Inferior parietal cortex (tissue), 1 donor: ENCODE measurements at regions not wholly inside any gene's neighbourhood (a gene's known extent, or its start where the extent isn't known, plus 50 kb on each side); places are given as distances from the start of the nearest gene placed in this dataset.

Experiments used
- DNase-seq: peaks from one replicate; pipeline ENCODE4 v3.0.0-alpha.2; 2016; ENCODE audit errors: extremely low spot score

DNA sequence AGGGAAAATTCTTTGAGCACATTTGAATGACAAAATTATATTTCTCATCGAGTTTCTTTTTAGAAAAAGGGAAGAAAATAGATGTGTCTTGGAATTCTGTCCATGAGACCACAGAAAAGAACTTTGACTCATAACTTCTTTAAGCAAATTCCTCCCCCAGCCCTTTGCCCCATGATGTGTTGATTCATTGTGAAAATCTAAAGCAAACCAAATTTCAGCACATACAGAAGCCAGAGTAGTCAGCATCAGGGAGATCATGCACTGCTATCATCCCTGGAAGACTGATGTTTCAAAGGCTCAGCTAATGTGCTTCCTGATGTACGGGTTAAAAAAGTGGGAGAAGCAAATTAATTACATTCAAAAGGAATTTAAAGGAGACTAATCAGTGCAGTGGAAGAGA lies 159.7 kb downstream of the FAT3 start:
- no peak for DNase-seq

DNA sequence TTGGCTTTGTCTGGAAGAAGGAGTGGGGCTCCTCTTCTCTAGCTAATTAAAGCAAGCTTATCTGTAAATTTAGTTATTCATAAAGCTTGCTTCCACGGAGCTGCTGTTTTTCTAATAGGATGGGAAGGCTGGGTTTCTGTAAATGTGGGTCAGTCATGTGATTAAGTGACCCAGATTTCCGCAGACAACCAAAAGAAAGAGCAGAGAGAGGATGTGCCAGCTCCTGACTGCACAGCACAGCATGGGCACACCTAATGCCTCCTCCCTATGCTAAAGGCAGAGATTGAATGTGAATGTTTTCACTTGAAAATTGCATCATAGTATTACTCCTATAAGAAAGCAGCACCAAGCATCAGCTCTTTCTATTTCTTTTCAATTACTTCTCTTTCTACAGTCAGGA lies 160.2 kb downstream of the FAT3 start:
- peak; percentile 39 for DNase-seq

DNA sequence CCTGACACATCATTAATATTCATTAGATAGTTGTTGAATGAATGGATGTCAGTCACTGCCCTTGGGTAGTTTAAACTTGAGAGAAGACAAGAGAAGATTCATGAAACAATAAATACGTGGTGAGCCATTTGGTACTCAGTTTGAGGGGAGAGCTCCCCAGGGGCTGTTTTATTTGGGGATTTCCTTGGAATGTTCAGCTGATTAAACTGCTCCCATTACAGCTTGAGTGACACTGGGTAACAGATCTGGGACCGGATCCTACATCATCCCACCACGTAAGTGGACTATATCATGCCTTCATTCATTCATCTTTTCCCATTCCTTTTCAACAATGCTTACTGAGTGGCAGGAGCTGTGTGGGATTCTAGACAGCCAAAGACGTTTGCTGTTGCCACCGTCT lies 162.0 kb downstream of the FAT3 start:
- DNase-seq: no peak

GRCh38 chr11:92387859-92388258 lies 163.2 kb downstream of the FAT3 start:
- DNase-seq: no peak

- no peak for DNase-seq
Observed at GRCh38 chr11:92388380-92388779, 163.8 kb downstream of the FAT3 start.

GRCh38 chr11:92390783-92391182 lies 166.2 kb downstream of the FAT3 start:
- DNase-seq: no peak

- DNase-seq: no peak
Observed at GRCh38 chr11:92391364-92391763, 166.7 kb downstream of the FAT3 start.

DNA sequence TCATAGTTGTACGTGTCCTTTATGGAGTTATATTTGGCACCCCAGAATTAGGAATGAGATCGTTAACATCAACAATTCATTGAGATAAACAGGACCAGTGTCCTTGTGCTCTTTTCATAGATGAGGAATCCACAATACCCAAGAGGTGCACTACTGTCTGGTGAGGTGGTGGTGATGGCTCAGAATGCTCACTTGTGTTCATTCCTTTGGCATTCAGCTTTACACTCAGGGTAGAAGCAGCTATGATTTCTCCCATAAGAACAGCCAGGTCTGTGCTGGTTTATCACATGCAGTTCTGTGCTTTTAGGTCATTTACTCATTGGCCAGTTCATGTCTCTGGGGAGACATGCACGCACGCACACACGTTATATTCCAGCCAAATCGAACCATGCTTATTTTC lies 167.2 kb downstream of the FAT3 start:
- no peak for DNase-seq

- DNase-seq: no peak
Observed at GRCh38 chr11:92393218-92393617, 168.6 kb downstream of the FAT3 start.

GRCh38 chr11:92396133-92396532 lies 171.5 kb downstream of the FAT3 start:
- DNase-seq: no peak

DNA sequence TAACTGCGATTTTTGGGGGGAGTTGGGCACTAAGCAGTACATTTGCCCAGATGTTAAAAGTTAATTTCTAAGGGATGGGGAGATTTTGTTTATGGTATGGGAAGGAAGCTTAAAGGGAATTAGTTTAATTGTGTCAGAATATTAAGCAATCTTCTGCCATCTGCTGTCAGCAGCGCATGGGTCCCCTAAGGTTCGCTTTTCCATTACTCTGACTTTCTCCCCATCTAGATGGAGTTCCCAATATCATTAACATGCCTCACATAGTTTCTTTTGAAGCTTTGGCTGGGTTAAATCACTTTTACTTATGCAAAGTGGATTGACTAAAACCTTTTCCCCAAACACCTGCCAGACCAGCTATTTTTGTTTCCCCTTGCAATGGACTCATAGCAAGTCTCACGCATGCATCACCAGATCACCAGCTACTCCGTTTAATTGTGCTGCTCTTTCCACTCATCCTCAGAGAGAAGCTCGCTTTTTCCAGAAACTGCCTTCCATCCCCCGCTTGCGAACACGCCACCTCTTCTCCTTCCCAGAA lies 172.7 kb downstream of the FAT3 start:
- no peak for DNase-seq

DNA sequence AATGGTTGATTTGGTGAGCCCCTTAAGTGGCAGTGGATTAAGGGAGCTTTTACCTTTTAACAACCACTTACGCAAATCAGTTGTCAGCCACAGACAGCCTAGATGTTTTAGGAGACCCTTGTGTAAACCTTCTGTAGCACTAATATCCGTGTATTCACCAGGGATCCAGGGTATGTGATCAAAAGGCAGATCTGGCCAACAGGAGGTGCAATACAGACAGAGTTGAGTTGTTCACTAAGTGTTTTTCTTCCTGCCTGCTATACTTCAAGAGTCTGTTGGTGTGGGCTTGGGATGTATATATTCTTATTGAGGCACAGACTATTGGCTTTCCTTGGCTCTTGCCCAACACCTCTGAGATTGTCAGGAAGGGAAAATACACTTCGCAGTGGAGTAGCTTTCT lies 175.1 kb downstream of the FAT3 start:
- DNase-seq: no peak

DNA sequence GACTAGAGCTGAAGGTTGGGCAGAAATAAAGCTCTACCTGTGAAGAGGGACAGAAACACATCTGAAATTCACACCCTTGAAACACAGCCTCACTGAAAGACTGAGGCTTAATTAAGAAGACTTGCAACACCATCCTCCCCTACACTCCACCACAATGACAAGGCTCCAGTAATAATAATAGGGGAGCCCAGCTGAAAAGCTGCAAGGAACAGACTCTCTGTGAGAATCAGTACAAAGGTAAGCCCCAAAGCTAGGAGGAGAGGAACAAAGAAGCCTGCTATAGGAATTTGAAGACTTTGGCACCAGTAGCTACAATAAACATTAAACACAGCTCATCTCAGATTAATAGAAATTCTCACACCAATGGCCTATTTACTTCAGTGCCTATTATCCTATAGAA lies 176.9 kb downstream of the FAT3 start:
- no peak for DNase-seq

DNA sequence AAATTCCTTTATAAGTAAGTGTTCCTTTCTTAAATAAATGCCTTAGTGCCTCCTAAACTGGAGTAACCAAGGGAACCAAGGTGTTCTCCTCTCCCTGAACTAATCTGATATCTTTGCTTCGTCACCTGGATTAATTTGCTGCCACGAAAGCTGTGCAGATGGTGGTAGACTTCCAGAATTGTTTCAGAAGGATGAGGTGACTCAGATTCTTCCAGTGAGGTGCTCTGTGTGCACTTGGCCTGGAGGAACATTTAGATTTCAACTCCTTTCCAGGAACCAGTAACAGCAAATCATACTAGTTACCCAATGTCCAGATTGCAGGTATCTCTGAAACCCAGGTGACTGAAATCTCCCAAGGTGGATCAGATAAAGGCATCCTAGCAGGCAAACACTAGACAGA lies 181.9 kb downstream of the FAT3 start:
- DNase-seq: no peak

GRCh38 chr11:92409355-92409754 lies 184.7 kb downstream of the FAT3 start:
- DNase-seq: no peak

GRCh38 chr11:92409956-92410355 lies 185.3 kb downstream of the FAT3 start:
- DNase-seq: no peak

DNA sequence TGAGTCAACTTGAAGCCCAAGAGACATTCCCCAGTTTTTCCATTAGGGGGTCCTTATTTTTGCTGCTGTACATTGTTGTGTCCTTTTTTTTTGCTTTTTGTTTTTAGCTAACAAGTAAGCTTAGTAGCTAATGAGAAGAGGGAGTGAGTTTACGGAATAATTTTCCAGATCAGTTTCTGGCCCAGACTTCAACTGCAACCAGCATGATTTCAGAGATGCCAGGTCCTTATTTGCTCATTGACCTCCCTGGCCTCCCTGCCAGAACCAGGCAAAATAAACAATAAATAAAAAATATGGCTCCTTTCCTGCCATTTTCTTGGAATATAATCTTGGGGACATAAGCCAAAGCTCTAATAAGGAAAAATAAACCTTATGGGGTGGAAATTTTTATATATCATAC lies 185.9 kb downstream of the FAT3 start:
- no peak for DNase-seq

GRCh38 chr11:92411431-92411830 lies 186.8 kb downstream of the FAT3 start:
- no peak for DNase-seq

GRCh38 chr11:92413757-92414513 lies 189.3 kb downstream of the FAT3 start:
- DNase-seq: no peak

GRCh38 chr11:92416971-92417725 lies 192.5 kb downstream of the FAT3 start:
- no peak for DNase-seq

DNA sequence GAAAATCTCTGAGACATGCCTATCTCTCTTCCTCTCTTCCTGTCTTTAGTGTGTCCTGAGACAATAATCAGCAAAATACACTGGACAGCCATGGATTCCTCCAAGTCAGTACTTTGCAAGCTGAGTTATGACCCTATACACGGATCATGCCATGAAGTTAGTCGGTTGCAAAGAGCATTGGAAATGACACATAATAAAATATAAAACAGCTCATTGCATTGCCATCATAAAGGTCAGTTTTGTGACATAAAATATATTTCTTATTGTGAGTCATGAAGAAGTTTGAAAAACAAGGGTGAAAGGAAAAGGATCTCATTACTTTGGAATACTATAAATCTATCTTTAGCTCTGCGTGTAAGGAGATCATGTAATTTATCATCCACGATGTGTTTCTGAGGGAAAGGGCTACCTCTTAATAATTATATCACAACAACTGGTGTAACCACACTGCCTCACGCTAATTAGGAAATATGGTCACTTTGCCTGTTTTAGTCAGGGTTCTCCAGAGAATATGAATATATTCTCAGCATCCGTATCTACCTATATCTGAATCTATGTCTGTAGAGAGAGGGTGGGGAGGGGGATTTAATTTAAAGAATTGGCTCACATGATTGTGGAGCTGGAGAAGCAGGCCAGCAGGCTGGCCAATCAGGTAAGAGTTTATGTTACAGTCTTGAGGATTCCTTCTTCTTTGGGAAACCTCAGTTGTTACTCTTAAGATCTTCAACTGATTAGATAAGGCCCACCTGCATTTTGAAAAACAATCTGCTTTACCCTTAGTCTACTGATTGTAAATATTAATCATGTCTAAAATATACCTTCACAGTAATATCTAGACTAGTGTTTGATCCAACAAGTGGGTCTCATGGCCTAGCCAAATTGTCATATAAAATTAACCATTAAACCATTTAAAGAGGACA lies 198.8 kb downstream of the FAT3 start:
- DNase-seq: no peak

- no peak for DNase-seq
Observed at GRCh38 chr11:92424281-92424680, 199.7 kb downstream of the FAT3 start.
